OCI-LY7 (cell line): ENCODE measurements at regions not wholly inside any gene's neighbourhood (a gene's known extent, or its start where the extent isn't known, plus 50 kb on each side); places are given as distances from the start of the nearest gene placed in this dataset.

Experiments used
- CTCF ChIP-seq: fragments of 200-600 bp; sonication (generic); conservative IDR thresholded peaks from 2 replicates; pipeline ENCODE4 v1.5.1; 2014; ENCODE audit warnings: mild to moderate bottlenecking, antibody characterized with exemption, low read length, moderate library complexity, mixed read lengths
- EZH2phosphoT487 ChIP-seq: fragments of 200-600 bp; sonication (generic); IDR thresholded peaks from 2 replicates; pipeline ENCODE4 v1.6.1; 2018; ENCODE audit warnings: low read depth, borderline replicate concordance, mild to moderate bottlenecking, mixed run types, antibody characterized with exemption, low read length, moderate library complexity, mixed read lengths

- TF ChIP-seq CTCF (no peak), EZH2phosphoT487 (no peak)
These were observed 231.5 kb upstream of the SGO1 start for GRCh38 chr3:20417388-20418108.
